Right lobe of liver (tissue), 4 donors: ENCODE measurements at regions not wholly inside any gene's neighbourhood (a gene's known extent, or its start where the extent isn't known, plus 50 kb on each side); places are given as distances from the start of the nearest gene placed in this dataset.

Experiments
- CTCF ChIP-seq, 4 donors: fragments of 200-600 bp in 3 of 4; fragments of 450-650 bp in 1 of 4; IDR thresholded peaks; one replicate each; pipeline versions ENCODE4 v1.5.1 to v1.8.0; 2016 to 2022; ENCODE audit warnings: antibody characterized with exemption in 4 of 4, mild to moderate bottlenecking in 2 of 4
- POLR2A ChIP-seq: fragments of 450-650 bp; IDR thresholded peaks from one replicate; pipeline ENCODE4 v1.6.1; 2017; ENCODE audit warnings: antibody characterized with exemption, mild to moderate bottlenecking
- donor health status: DM: no; HTN: no; CAD: no.
- donor health status: DM: no; HTN: no; CAD: no.
- donor health status: DM: no; HTN: yes; CAD: no.

GRCh38 chr14:99062216-99062615 is 209.8 kb downstream of the BCL11B start:
- TF ChIP-seq POLR2A (no peak), CTCF (IDR thresholded peaks at IDR 0.05) (no peak)
